SW 1271 (cell line): ENCODE measurements at regions not wholly inside any gene's neighbourhood (a gene's known extent, or its start where the extent isn't known, plus 50 kb on each side); places are given as distances from the start of the nearest gene placed in this dataset.

Source experiments
- DNase-seq, 2 experiments: peaks; one replicate each; lab custom pipeline; 2025; lab: John Stamatoyannopoulos, UW

DNA sequence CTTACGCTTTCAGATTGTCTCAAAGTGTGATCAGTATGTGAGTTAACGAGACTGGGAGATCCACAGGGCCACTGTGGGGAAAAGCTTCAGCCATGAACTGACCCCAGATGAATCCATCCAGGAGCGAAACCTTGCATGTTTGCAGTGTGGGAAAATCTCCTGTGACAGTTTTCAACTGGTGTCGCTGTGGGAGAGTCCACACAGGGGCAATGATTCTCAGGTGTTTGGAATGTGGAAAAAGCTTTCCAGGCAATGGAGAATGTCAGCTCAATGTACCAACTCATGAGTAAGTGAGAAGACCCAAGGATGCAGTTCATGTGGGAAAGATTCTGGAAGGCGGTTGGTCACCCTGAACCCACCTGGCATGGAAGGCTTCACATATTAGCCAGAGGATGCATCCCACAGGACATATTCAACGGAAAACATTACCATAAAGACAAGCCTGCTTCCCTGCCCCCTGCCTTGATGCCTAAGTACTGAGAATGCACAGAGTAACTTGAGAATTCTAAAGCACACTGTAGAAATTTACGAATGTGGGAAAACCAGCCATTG lies 204.1 kb upstream of the BMPER start:
- no peak for DNase-seq

GRCh38 chr7:33701927-33702326 lies 203.4 kb upstream of the BMPER start:
- no peak for DNase-seq

DNA sequence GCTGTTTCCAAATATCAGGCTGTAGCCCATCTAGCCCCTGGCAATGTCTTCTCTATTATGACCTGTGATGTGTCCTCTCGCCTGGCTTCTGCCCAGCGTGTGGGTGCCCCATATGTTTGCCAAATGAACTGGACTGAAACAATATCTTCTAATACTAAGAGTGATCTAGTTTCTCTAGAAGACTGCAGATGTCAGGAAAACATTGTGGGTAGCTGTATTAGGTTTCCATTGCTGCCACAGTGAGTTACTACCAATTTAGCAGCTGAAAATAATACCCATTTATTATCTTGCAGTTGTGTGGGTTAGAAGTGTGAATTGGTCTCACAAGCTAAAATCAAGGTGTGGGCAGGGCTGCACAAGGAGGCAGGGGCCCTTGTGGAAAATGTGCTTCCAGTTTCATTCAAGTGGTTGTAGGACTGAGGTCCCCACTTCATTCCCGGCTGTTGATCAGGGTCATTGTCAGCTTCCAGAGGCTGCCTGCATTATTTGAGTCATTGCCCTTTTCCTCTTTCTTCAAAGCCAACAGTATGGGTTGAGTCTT lies 202.8 kb upstream of the BMPER start:
- no peak for DNase-seq

DNA sequence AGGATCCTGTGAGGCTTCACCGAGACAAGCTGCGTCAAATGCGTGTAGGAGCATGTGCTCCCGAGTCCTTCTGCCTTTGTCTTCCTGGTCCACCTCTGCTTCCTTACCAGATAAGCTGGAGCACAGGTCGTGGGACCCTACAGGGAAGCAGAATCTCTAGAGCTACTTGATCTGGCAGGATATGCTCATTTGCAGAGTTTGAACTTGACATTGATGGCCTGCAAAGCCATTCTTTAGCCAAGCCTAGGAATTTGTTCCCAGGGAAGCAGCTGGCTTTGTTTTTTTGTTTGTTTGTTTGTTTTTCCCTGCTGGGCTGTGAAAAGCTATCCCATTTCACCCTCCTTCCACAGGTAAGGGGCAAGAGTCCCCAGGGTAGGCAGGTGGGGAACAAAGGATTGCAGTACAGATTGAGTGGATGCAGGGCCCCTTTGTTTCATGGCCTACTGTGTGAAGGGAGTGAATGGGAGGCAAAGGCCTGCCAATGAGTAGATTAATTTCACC lies 200.0 kb upstream of the BMPER start:
- DNase-seq, result no peak

- DNase-seq, result no peak
These were observed 199.2 kb upstream of the BMPER start for GRCh38 chr7:33706186-33706585.

GRCh38 chr7:33706771-33707200 lies 198.6 kb upstream of the BMPER start:
- no peak for DNase-seq

GRCh38 chr7:33707427-33707826 lies 197.9 kb upstream of the BMPER start:
- DNase-seq, result no peak

GRCh38 chr7:33710608-33711007 lies 194.7 kb upstream of the BMPER start:
- DNase-seq, result no peak

- DNase-seq, result no peak
These were observed 193.9 kb upstream of the BMPER start for GRCh38 chr7:33711231-33712019.

- no peak for DNase-seq
These were observed 193.3 kb upstream of the BMPER start for GRCh38 chr7:33712020-33712414.

- no peak for DNase-seq
These were observed 191.1 kb upstream of the BMPER start for GRCh38 chr7:33714208-33714607.

- peak in 1 of 2 experiments; percentile 35 for DNase-seq
These were observed 188.5 kb upstream of the BMPER start for GRCh38 chr7:33716581-33717477.

GRCh38 chr7:33719059-33719581 lies 186.2 kb upstream of the BMPER start:
- DNase-seq, result no peak

DNA sequence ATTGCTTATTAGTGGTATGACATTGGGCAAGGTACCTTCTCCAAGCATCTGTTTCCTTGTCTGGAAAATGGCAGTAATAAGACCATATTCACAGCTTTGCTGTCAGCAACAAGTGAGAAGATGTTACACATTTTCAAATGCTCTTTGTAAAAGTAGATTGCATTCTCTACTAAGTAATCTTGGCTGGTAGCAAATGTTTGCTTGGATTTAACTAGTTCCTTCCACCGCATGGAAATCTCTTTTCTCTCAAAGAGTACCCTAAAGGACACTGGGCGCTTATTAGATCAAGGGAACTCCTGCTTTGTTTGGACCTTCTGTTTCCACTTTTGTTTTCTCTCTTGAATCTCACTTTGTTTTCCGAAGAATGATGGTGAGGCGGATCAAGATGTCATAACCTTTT lies 185.2 kb upstream of the BMPER start:
- no peak for DNase-seq

- DNase-seq, result no peak
These were observed 184.5 kb upstream of the BMPER start for GRCh38 chr7:33720870-33721269.

DNA sequence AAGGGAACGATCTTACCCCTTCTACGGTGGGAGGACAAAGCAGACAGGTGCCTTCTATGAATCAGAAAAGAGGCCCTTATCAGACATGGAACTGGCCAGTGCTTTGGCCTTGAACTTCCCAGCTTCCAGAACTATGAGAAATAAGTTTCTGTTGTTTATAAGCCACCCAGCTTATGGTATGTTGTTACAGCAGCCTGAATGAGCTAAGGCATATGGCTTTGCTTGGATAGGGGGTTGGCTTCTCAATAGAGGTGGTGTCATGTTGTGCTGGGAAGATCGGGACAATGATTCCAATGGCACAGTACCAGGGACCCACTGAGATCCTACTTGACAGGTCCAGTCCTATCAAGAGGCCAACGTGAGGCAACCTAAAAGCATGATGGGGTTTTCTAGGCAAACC lies 183.4 kb upstream of the BMPER start:
- DNase-seq, result no peak

GRCh38 chr7:33722383-33723101 lies 182.8 kb upstream of the BMPER start:
- no peak for DNase-seq

DNA sequence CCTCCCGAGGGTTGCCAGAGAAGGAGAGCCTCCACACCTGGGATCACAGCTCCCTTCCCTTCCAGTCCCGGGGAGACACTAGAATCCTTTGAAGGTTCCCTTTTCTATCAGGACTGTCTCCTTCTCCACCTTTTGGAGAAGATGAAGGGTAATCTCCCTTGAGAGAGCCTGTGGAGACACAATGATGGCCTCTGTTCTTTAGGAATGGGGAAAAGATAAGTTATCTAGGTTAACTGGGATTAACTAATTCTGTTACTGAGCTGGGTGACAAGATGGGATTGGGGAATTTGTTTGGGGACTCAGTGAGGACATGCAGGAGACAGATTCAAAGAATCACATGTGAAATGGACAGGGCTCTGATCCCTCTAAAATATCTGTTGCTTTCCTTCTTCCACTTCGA lies 181.1 kb upstream of the BMPER start:
- DNase-seq, result no peak

DNA sequence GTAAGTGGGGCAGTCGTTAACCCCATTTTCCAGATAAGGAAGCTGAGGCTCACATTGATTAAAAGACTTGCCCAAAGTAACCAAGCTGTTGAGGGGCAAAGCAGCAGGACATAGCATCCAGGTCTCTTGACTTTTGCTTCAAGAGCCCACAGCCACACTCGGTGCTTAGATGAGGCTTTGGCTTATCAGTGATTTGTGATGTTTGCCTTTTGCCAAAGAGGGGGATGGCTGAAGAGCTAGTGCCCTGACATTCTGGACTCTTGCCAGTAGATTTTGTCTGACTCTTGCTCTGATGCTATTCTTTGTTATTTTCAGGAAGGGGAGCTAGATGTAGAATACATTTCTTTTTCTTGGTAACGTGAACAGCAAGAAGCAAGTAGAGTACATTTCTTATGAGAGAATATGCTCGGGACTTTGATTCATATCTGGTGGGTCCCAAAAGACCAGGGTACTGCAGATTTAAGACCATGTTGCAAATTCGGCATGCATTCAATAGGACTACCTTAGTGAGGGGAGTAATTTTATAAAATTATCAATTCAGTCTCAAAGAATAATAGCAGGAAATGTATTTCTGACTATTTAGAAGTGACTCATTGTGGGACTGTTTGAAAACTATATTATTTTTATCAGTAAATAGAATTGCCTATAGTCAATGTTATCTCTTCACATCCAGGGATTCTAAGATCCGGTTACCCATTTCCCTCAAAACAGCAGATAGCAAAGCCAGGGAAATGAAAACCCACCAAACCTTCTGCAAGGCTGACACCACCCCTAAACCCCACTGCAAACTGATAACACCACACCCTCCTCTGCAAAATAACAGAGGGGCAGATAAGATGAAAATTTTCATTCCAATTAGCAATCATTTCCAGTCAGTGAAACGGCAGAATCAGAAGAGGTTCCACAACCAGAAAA lies 180.0 kb upstream of the BMPER start:
- no peak for DNase-seq

DNA sequence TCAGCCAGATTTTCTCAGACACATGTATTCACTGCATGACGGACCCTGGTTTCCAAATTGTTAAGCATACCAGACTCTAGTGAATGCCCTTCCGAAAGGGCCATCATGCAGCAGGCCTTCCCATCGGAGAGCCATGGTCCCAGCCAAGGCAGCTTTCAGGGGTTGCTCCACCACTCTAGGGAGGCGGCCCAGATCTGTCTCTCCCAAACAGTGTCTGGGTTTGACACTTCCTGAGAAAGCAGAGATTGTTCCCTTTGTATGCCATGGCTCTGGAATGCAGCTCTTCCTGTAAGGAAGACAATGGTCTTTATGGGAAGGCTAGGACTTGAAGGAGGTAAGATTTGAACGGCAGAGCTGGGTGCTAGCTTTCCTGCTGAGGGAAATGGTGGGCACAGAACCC lies 178.8 kb upstream of the BMPER start:
- no peak for DNase-seq
